ENCODE measurements at regions not wholly inside any gene's neighbourhood (a gene's known extent, or its start where the extent isn't known, plus 50 kb on each side); places are given as distances from the start of the nearest gene placed in this dataset.

- no peak for DNase-seq (ENCODE audit: low read depth)
- no peak overlapping the region for H3K4me3 ChIP-seq (ENCODE audit: low read depth, low read length)
- TF ChIP-seq CTCF (IDR thresholded peaks at IDR 0.05; ENCODE audit: insufficient read depth, low read length) = no peak
These were observed 376.1 kb upstream of the MCTP2 start for GRCh38 chr15:93855181-93855826.

- no peak overlapping the region for H3K4me3 ChIP-seq (ENCODE audit: low read depth, low read length)
- no peak for TF ChIP-seq CTCF (IDR thresholded peaks at IDR 0.05; ENCODE audit: insufficient read depth, low read length)
- no peak for DNase-seq (ENCODE audit: low read depth)
These were observed 377.3 kb upstream of the MCTP2 start for GRCh38 chr15:93854088-93854487.

- TF ChIP-seq CTCF (IDR thresholded peaks at IDR 0.05; ENCODE audit: insufficient read depth, low read length) = no peak
- no peak for DNase-seq (ENCODE audit: low read depth)
- no peak overlapping the region for H3K4me3 ChIP-seq (ENCODE audit: low read depth, low read length)
These were observed 378.6 kb upstream of the MCTP2 start for GRCh38 chr15:93852761-93853160.

GRCh38 chr15:93848490-93848889 lies 382.9 kb upstream of the MCTP2 start:
- no peak for DNase-seq (ENCODE audit: low read depth)
- no peak overlapping the region for H3K4me3 ChIP-seq (ENCODE audit: low read depth, low read length)
- TF ChIP-seq CTCF (IDR thresholded peaks at IDR 0.05; ENCODE audit: insufficient read depth, low read length) = no peak

GRCh38 chr15:93848076-93848475 lies 383.3 kb upstream of the MCTP2 start:
- TF ChIP-seq CTCF (IDR thresholded peaks at IDR 0.05; ENCODE audit: insufficient read depth, low read length) = no peak
- no peak for DNase-seq (ENCODE audit: low read depth)
- no peak overlapping the region for H3K4me3 ChIP-seq (ENCODE audit: low read depth, low read length)

- no peak for DNase-seq (ENCODE audit: low read depth)
- no peak for TF ChIP-seq CTCF (IDR thresholded peaks at IDR 0.05; ENCODE audit: insufficient read depth, low read length)
- H3K4me3 ChIP-seq (ENCODE audit: low read depth, low read length) = no peak overlapping the region
These were observed 385.2 kb upstream of the MCTP2 start for GRCh38 chr15:93846148-93846547.

GRCh38 chr15:93837450-93837849 lies 393.9 kb upstream of the MCTP2 start:
- DNase-seq (ENCODE audit: low read depth) = no peak
- no peak for TF ChIP-seq CTCF (IDR thresholded peaks at IDR 0.05; ENCODE audit: insufficient read depth, low read length)
- no peak overlapping the region for H3K4me3 ChIP-seq (ENCODE audit: low read depth, low read length)
